Neural cell (in vitro differentiated cells): ENCODE measurements at regions not wholly inside any gene's neighbourhood (a gene's known extent, or its start where the extent isn't known, plus 50 kb on each side); places are given as distances from the start of the nearest gene placed in this dataset.

Source experiments
- H2AFZ ChIP-seq: fragments of 200-600, 300-800 bp; sonication (generic), shearing (Covaris generic); 2 replicates; pipeline ENCODE4 v1.6.0; 2014; ENCODE audit warnings: low read depth, mild to moderate bottlenecking, antibody characterized with exemption, low read length, moderate library complexity
- H3F3A ChIP-seq: fragments of 200-600 bp; shearing (Covaris generic); 2 replicates; pipeline ENCODE4 v1.6.1; 2016; ENCODE audit warnings: mild to moderate bottlenecking, moderate library complexity, mixed read lengths, antibody characterized with exemption, low read length; ENCODE audit not compliant: insufficient read depth, poor library complexity, severe bottlenecking
- H3K27ac ChIP-seq: fragments of 200-600, 300-800 bp; sonication (generic), shearing (Covaris generic); 2 replicates; pipeline ENCODE4 v1.5.1; 2014; ENCODE audit warnings: mild to moderate bottlenecking, low read length, moderate library complexity
- H3K27me3 ChIP-seq: fragments of 300-800, 200-600 bp; sonication (generic), shearing (Covaris generic); 2 replicates; pipeline ENCODE4 v1.6.0; 2014; ENCODE audit warnings: mild to moderate bottlenecking, low read depth, low read length, moderate library complexity; ENCODE audit not compliant: insufficient read depth
- H3K36me3 ChIP-seq: fragments of 300-800, 200-600 bp; sonication (generic), shearing (Covaris generic); 2 replicates; pipeline ENCODE4 v1.5.1; 2014; ENCODE audit warnings: mild to moderate bottlenecking, antibody characterized with exemption, low read length, moderate library complexity; ENCODE audit not compliant: insufficient read depth
- H3K4me2 ChIP-seq: fragments of 300-800, 200-600 bp; sonication (generic), shearing (Covaris generic); 2 replicates; pipeline ENCODE4 v1.6.0; 2014; ENCODE audit warnings: mild to moderate bottlenecking, low read length
- H3K4me3 ChIP-seq: fragments of 300-800, 200-600 bp; sonication (generic), shearing (Covaris generic); 2 replicates; pipeline ENCODE4 v1.5.1; 2014; ENCODE audit warnings: mild to moderate bottlenecking, low read length, moderate library complexity
- H3K79me2 ChIP-seq: fragments of 200-600 bp; shearing (Covaris generic); replicated peaks from 2 replicates; pipeline ENCODE4 v1.6.0; 2014; ENCODE audit warnings: mild to moderate bottlenecking, low read length, moderate library complexity; ENCODE audit not compliant: insufficient read depth
- H3K9ac ChIP-seq: fragments of 300-800, 200-600 bp; sonication (generic), shearing (Covaris generic); 2 replicates; pipeline ENCODE4 v1.6.1; 2016; ENCODE audit warnings: mild to moderate bottlenecking, low read length, mixed read lengths
- H3K9me2 ChIP-seq: fragments of 200-600 bp; shearing (Covaris generic); 2 replicates; pipeline ENCODE4 v1.6.1; 2016; ENCODE audit warnings: mild to moderate bottlenecking, low read length, mixed read lengths; ENCODE audit not compliant: insufficient read depth
- H3K9me3 ChIP-seq: fragments of 200-600, 300-800 bp; sonication (generic), shearing (Covaris generic); 2 replicates; pipeline ENCODE4 v1.6.1; 2016; ENCODE audit warnings: mild to moderate bottlenecking, mixed run types, low read length, moderate library complexity, mixed read lengths
- H4K20me1 ChIP-seq: fragments of 200-600 bp; shearing (Covaris generic); 2 replicates; pipeline ENCODE4 v1.6.1; 2016; ENCODE audit warnings: mild to moderate bottlenecking, mixed run types; ENCODE audit not compliant: insufficient read depth
- CTCF ChIP-seq: fragments of 450-650 bp; IDR thresholded peaks from 2 replicates; pipeline ENCODE4 v1.5.1; 2014; ENCODE audit warnings: antibody characterized with exemption, mild to moderate bottlenecking, moderate library complexity; ENCODE audit not compliant: poor library complexity, severe bottlenecking
- EP300 ChIP-seq: fragments of 450-650 bp; conservative IDR thresholded peaks from 2 replicates; pipeline ENCODE4 v1.6.1; 2014; ENCODE audit warnings: antibody characterized with exemption, mild to moderate bottlenecking, moderate library complexity; ENCODE audit not compliant: poor library complexity, severe bottlenecking
- EZH2 ChIP-seq: fragments of 200-600, 300-800 bp; shearing (Covaris generic), sonication (generic); IDR thresholded peaks from 2 replicates; pipeline ENCODE4 v1.6.1; 2014; ENCODE audit warnings: antibody characterized with exemption, low read length, borderline replicate concordance, mild to moderate bottlenecking; ENCODE audit not compliant: insufficient read depth, poor library complexity, severe bottlenecking
- MXI1 ChIP-seq: fragments of 450-650 bp; conservative IDR thresholded peaks from 2 replicates; pipeline ENCODE4 v1.6.1; 2014; ENCODE audit warnings: antibody characterized with exemption, mild to moderate bottlenecking; ENCODE audit not compliant: poor library complexity, severe bottlenecking
- POLR2AphosphoS5 ChIP-seq: IDR thresholded peaks from 2 replicates; pipeline ENCODE4 v1.6.1; 2012
- RAD21 ChIP-seq: fragments of 450-650 bp; conservative IDR thresholded peaks from 2 replicates; pipeline ENCODE4 v1.6.1; 2014; ENCODE audit warnings: antibody characterized with exemption, mild to moderate bottlenecking, moderate library complexity
- REST ChIP-seq: IDR thresholded peaks from 2 replicates; pipeline ENCODE4 v1.6.1; 2012; ENCODE audit warnings: borderline replicate concordance
- SMC3 ChIP-seq: fragments of 450-650 bp; conservative IDR thresholded peaks from 2 replicates; pipeline ENCODE4 v1.6.1; 2014; ENCODE audit warnings: antibody characterized with exemption, mild to moderate bottlenecking, moderate library complexity; ENCODE audit not compliant: poor library complexity
- TAF1 ChIP-seq: IDR thresholded peaks from 2 replicates; pipeline ENCODE4 v1.6.1; 2012; ENCODE audit warnings: low read depth

- Histone ChIP-seq H2AFZ (no peak overlapping the region), H3K9me3 (no peaks in the 10 kb centered on the region), H3F3A (no peaks in the 10 kb centered on the region), H4K20me1 (no peaks in the 10 kb centered on the region), H3K27me3 (no peaks in the 10 kb centered on the region), H3K4me3 (no peak overlapping the region), H3K9me2 (no peaks in the 10 kb centered on the region), H3K27ac (no peak overlapping the region), H3K79me2 (no peaks in the 10 kb centered on the region), H3K9ac (no peak overlapping the region), H3K4me2 (no peak overlapping the region), H3K36me3 (no peaks in the 10 kb centered on the region)
- TF ChIP-seq POLR2AphosphoS5 (no peak), RAD21 (no peak), EP300 (no peak), EZH2 (no peak), CTCF (no peak), MXI1 (no peak), TAF1 (no peak), SMC3 (no peak), REST (no peak)
These were observed 132.8 kb upstream of the MPDZ start for GRCh38 chr9:13412331-13412730.

- Histone ChIP-seq H3K27me3 (no peaks in the 10 kb centered on the region), H3K9me2 (no peaks in the 10 kb centered on the region), H3K27ac (no peak overlapping the region), H3K4me3 (no peak overlapping the region), H3F3A (no peaks in the 10 kb centered on the region), H2AFZ (no peak overlapping the region), H3K79me2 (no peaks in the 10 kb centered on the region), H3K9me3 (no peaks in the 10 kb centered on the region), H3K9ac (no peak overlapping the region), H3K4me2 (no peak overlapping the region), H4K20me1 (no peaks in the 10 kb centered on the region), H3K36me3 (no peaks in the 10 kb centered on the region)
- TF ChIP-seq MXI1 (no peak), TAF1 (no peak), RAD21 (no peak), POLR2AphosphoS5 (no peak), EZH2 (no peak), EP300 (no peak), REST (no peak), CTCF (no peak), SMC3 (no peak)
These were observed 132.3 kb upstream of the MPDZ start for GRCh38 chr9:13411791-13412190.
